ENCODE measurements at regions not wholly inside any gene's neighbourhood (a gene's known extent, or its start where the extent isn't known, plus 50 kb on each side); places are given as distances from the start of the nearest gene placed in this dataset.

- TF ChIP-seq CTCF (conservative IDR thresholded peaks at IDR 0.05; ENCODE audit: low read length) (no peak), EZH2phosphoT487 (IDR thresholded peaks at IDR 0.05; ENCODE audit: borderline replicate concordance) (no peak)
These were observed 320.9 kb upstream of the RPS23 start for GRCh38 chr5:82599030-82599429.

Measured in Loucy (cell line).